Ascending aorta (tissue), 2 donors: ENCODE measurements at regions not wholly inside any gene's neighbourhood (a gene's known extent, or its start where the extent isn't known, plus 50 kb on each side); places are given as distances from the start of the nearest gene placed in this dataset.

Experiments
- DNase-seq, 2 donors: peaks; one replicate each; pipeline ENCODE4 v3.0.0-alpha.2; 2019; ENCODE audit warnings: low spot score in 2 of 2
- H3K27ac ChIP-seq, 2 donors: fragments of 200-600 bp; sonication (generic); one replicate each; pipeline ENCODE4 v1.5.1; 2016 to 2017; ENCODE audit warnings: mild to moderate bottlenecking in 1 of 2
- H3K27me3 ChIP-seq: fragments of 200-600 bp; sonication (generic); one replicate; pipeline ENCODE4 v1.5.1; 2017
- H3K36me3 ChIP-seq, 2 donors: fragments of 200-600 bp; sonication (generic); one replicate each; pipeline ENCODE4 v1.5.1; 2016
- H3K4me1 ChIP-seq, 2 donors: fragments of 200-600 bp; sonication (generic); one replicate each; pipeline ENCODE4 v1.5.1; 2016 to 2017; ENCODE audit warnings: mild to moderate bottlenecking in 1 of 2
- H3K4me3 ChIP-seq, 2 donors: fragments of 200-600 bp; sonication (generic); one replicate each; pipeline ENCODE4 v1.5.1; 2016 to 2017; ENCODE audit warnings: mild to moderate bottlenecking in 1 of 2
- H3K9me3 ChIP-seq, 2 donors: fragments of 200-600 bp; sonication (generic); one replicate each; pipeline ENCODE4 v1.5.1; 2016
- intact Hi-C: fragments of 100-400 bp; cut with DNase I; formaldehyde crosslinking; loops from one replicate; pipeline ENCODE4 v1.15.1; 2023
- TF ChIP-seq, protein P1 (sequence below), 3 experiments: fragments of 200-600 bp in 2 of 3; fragments of 450-650 bp in 1 of 3; sonication (generic) in 2 of 3; IDR thresholded peaks; one replicate each; pipeline ENCODE4 v1.5.1; 2016 to 2019; ENCODE audit warnings: antibody characterized with exemption in 3 of 3, mild to moderate bottlenecking in 1 of 3, moderate library complexity in 1 of 3

DNA sequence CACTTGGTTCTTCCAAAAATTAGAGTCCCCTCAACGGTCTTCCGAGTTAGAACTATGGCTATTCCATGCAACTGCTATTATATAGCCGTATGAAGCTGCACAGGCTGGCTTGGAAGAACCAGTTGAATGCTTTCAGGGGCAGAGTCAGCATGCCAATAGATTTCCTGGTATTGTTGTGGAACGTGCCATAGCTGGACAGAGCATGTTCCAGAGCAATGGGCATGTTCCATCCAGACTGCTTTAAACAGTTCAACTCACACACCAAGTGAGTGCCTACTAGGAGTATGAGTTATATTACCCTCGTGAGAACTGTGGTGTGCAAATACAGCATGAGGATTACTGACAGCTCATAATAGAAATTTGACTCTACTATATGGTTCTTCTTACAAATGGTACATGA, 682.0 kb downstream of the SATB2 start:
- Histone ChIP-seq H3K9me3 (no peaks in the 10 kb centered on the region), H3K27ac (no peak overlapping the region), H3K27me3 (no peaks in the 10 kb centered on the region), H3K36me3 (no peaks in the 10 kb centered on the region), H3K4me1 (no peaks in the 10 kb centered on the region), H3K4me3 (no peak overlapping the region)
- no peak for DNase-seq
- intact Hi-C loops = no loop called here
- TF ChIP-seq, protein P1, sequence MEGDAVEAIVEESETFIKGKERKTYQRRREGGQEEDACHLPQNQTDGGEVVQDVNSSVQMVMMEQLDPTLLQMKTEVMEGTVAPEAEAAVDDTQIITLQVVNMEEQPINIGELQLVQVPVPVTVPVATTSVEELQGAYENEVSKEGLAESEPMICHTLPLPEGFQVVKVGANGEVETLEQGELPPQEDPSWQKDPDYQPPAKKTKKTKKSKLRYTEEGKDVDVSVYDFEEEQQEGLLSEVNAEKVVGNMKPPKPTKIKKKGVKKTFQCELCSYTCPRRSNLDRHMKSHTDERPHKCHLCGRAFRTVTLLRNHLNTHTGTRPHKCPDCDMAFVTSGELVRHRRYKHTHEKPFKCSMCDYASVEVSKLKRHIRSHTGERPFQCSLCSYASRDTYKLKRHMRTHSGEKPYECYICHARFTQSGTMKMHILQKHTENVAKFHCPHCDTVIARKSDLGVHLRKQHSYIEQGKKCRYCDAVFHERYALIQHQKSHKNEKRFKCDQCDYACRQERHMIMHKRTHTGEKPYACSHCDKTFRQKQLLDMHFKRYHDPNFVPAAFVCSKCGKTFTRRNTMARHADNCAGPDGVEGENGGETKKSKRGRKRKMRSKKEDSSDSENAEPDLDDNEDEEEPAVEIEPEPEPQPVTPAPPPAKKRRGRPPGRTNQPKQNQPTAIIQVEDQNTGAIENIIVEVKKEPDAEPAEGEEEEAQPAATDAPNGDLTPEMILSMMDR (IDR thresholded peaks at IDR 0.05) = no peak

DNA sequence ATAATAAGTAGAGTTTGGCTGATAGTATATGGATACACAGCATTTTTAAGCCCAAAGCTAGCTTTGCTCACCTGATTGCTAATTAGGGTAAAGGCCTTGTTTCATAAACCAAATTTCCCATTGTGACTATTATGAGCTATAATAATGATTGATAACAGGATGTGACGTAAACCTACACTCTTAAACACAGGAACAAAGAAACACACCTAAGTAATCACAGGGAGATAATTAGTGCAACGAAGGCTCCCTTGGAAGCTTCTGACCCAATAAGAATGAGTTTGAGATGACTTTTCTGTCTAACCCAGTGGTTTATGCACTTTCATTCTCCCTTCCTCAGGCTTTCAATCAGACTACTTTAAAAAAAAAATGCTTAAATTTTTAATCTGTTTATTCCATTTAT, 683.2 kb downstream of the SATB2 start:
- TF ChIP-seq, protein P1 (IDR thresholded peaks at IDR 0.05) = no peak
- Histone ChIP-seq H3K27ac (no peak overlapping the region), H3K36me3 (no peaks in the 10 kb centered on the region), H3K4me1 (no peaks in the 10 kb centered on the region), H3K9me3 (no peaks in the 10 kb centered on the region), H3K4me3 (no peak overlapping the region), H3K27me3 (no peaks in the 10 kb centered on the region)
- DNase-seq = no peak
- intact Hi-C loops = no loop called here

DNA sequence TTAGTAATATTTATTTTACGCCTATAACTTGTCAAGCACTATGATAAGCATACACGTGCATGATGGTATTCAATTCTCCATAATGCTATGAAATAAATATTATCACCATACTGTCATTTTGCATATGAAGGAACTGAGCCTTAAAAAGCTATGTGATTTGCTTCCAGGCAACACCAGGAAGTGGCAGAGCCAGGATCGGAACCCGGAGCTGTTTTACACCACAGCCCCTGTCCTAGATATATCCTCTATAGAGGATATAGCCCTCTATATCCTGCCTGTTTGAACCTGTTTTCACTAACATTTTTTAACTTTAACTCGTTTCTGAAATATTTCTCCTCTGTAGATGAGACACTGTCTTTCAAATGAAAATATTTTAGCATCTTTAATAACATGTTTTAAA, 690.0 kb downstream of the SATB2 start:
- no peak overlapping the region for H3K4me3 ChIP-seq
- no peak for DNase-seq
- no peaks in the 10 kb centered on the region for H3K4me1 ChIP-seq
- no peak overlapping the region for H3K27ac ChIP-seq
- TF ChIP-seq, protein P1 (IDR thresholded peaks at IDR 0.05) = no peak
- H3K27me3 ChIP-seq = no peaks in the 10 kb centered on the region
- no peaks in the 10 kb centered on the region for H3K36me3 ChIP-seq
- no peaks in the 10 kb centered on the region for H3K9me3 ChIP-seq
- intact Hi-C loops = no loop called here

DNA sequence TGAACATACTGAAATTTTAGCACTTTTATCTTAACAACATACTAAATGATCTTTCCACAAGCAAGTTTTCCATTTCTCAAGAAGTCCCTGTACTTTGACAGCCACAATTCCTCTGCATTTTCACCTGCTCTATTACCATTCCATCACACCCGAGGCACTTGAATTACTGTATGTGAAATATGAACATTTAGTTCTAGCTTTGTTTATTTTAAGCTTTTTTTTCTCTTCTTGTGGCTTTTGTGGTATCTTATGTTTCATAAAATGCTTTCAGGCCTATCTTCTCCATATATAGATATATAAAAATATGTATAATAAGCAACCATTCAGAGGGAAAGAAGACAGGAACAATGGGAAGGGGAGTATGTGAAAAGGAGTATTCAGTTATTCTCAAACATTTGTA, 693.9 kb downstream of the SATB2 start:
- no peaks in the 10 kb centered on the region for H3K36me3 ChIP-seq
- H3K9me3 ChIP-seq = no peaks in the 10 kb centered on the region
- H3K4me1 ChIP-seq = no peaks in the 10 kb centered on the region
- TF ChIP-seq, protein P1 (IDR thresholded peaks at IDR 0.05) = no peak
- no peaks in the 10 kb centered on the region for H3K27me3 ChIP-seq
- no peak overlapping the region for H3K27ac ChIP-seq
- DNase-seq = no peak
- intact Hi-C loops = no loop called here
- H3K4me3 ChIP-seq = no peak overlapping the region

DNA sequence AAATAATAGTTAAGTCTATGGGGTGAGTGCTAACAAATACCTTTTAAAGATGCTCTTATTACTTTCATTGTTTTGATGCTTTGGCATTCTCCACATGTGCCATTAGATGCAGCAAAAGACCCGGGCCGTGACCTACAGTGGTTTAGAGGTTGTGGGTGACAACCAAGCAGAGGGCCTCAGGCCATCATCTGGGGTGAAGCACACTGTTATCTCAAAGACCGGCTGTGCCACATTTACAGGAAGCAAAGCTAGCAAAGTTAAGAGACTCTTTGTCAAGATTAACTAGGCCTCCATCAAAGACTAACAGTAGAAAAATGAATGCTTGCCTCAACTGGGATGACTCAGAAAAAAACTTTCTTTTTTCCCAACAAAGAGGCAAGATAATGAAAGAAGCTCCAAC, 695.3 kb downstream of the SATB2 start:
- H3K9me3 ChIP-seq = no peaks in the 10 kb centered on the region

More for the DNA sequence above, 695.3 kb downstream of the SATB2 start:
- no peak overlapping the region for H3K4me3 ChIP-seq
- intact Hi-C loops = no loop called here
- TF ChIP-seq, protein P1 (IDR thresholded peaks at IDR 0.05) = no peak
- H3K36me3 ChIP-seq = no peaks in the 10 kb centered on the region
- H3K4me1 ChIP-seq = no peaks in the 10 kb centered on the region
- no peaks in the 10 kb centered on the region for H3K27me3 ChIP-seq
- DNase-seq = no peak
- no peak overlapping the region for H3K27ac ChIP-seq
